ENCODE measurements at regions not wholly inside any gene's neighbourhood (a gene's known extent, or its start where the extent isn't known, plus 50 kb on each side); places are given as distances from the start of the nearest gene placed in this dataset.
"Not testable (repeated sequence)": the region's sequence is repeated elsewhere in the genome, so short reads cannot be mapped to it uniquely, and the experiment has no call there.

- intact Hi-C loops (cut with DNase I): no loop called here
- ATAC-seq (ENCODE audit: poor library complexity): no peak
Measured at GRCh38 chr14:98925354-98926040, 346.5 kb downstream of the BCL11B start.

GRCh38 chr14:98926146-98926545, 345.9 kb downstream of the BCL11B start:
- intact Hi-C loops (cut with DNase I): no loop called here
- ATAC-seq (ENCODE audit: poor library complexity) (no peak), DNase-seq (no peak)

More at GRCh38 chr14:98925354-98926040, 346.5 kb downstream of the BCL11B start:
- DNase-seq: no peak

GRCh38 chr14:98926801-98927200, 345.2 kb downstream of the BCL11B start:
- DNase-seq: no peak
- intact Hi-C loops (cut with DNase I): no loop called here
- ATAC-seq (ENCODE audit: poor library complexity): no peak

GRCh38 chr14:98927986-98928385, 344.0 kb downstream of the BCL11B start:
- intact Hi-C loops (cut with DNase I): no loop called here
- ATAC-seq (ENCODE audit: poor library complexity): no peak
- no peak for DNase-seq

- no peak for ATAC-seq (ENCODE audit: poor library complexity)
- intact Hi-C loops (cut with DNase I): no loop called here
Measured at GRCh38 chr14:98928418-98928817, 343.6 kb downstream of the BCL11B start.

GRCh38 chr14:98931126-98931525, 340.9 kb downstream of the BCL11B start:
- ATAC-seq (ENCODE audit: poor library complexity) (no peak), DNase-seq (no peak)
- intact Hi-C loops (cut with DNase I): no loop called here

More at GRCh38 chr14:98928418-98928817, 343.6 kb downstream of the BCL11B start:
- no peak for DNase-seq

- DNase-seq (no peak), ATAC-seq (ENCODE audit: poor library complexity) (no peak)
- intact Hi-C loops (cut with DNase I): no loop called here
Measured at GRCh38 chr14:98931911-98932310, 340.1 kb downstream of the BCL11B start.

- DNase-seq: no peak
Measured at GRCh38 chr14:98932431-98933325, 339.3 kb downstream of the BCL11B start.

GRCh38 chr14:98934569-98934968, 337.4 kb downstream of the BCL11B start:
- intact Hi-C loops (cut with DNase I); DNase-seq: not testable (repeated sequence)

More at GRCh38 chr14:98932431-98933325, 339.3 kb downstream of the BCL11B start:
- no peak for ATAC-seq (ENCODE audit: poor library complexity)
- intact Hi-C loops (cut with DNase I): no loop called here

GRCh38 chr14:98935921-98936320, 336.1 kb downstream of the BCL11B start:
- ATAC-seq (ENCODE audit: poor library complexity) (no peak), DNase-seq (no peak)
- intact Hi-C loops (cut with DNase I): no loop called here

More at GRCh38 chr14:98934569-98934968, 337.4 kb downstream of the BCL11B start:
- ATAC-seq (ENCODE audit: poor library complexity): not testable (repeated sequence)

- no peak for DNase-seq
- no peak for ATAC-seq (ENCODE audit: poor library complexity)
- intact Hi-C loops (cut with DNase I): no loop called here
Measured at GRCh38 chr14:98937021-98937420, 335.0 kb downstream of the BCL11B start.

GRCh38 chr14:98937712-98938505, 334.1 kb downstream of the BCL11B start:
- no peak for DNase-seq
- intact Hi-C loops (cut with DNase I): no loop called here
- no peak for ATAC-seq (ENCODE audit: poor library complexity)

GRCh38 chr14:98940693-98941437, 331.1 kb downstream of the BCL11B start:
- no peak for DNase-seq
- no peak for ATAC-seq (ENCODE audit: poor library complexity)

GRCh38 chr14:98941481-98941880, 330.5 kb downstream of the BCL11B start:
- intact Hi-C loops (cut with DNase I): no loop called here
- no peak for DNase-seq
- ATAC-seq (ENCODE audit: poor library complexity): no peak

More at GRCh38 chr14:98940693-98941437, 331.1 kb downstream of the BCL11B start:
- intact Hi-C loops (cut with DNase I): no loop called here

GRCh38 chr14:98943907-98944306, 328.1 kb downstream of the BCL11B start:
- DNase-seq: no peak
- intact Hi-C loops (cut with DNase I): no loop called here
- no peak for ATAC-seq (ENCODE audit: poor library complexity)

GRCh38 chr14:98944989-98945388, 327.0 kb downstream of the BCL11B start:
- intact Hi-C loops (cut with DNase I): no loop called here
- DNase-seq: no peak
- no peak for ATAC-seq (ENCODE audit: poor library complexity)

GRCh38 chr14:98945611-98946570, 326.1 kb downstream of the BCL11B start:
- ATAC-seq (ENCODE audit: poor library complexity) (peak; percentile 82), DNase-seq (no peak)
- intact Hi-C loops (cut with DNase I): no loop called here
